IMR-90 (cell line): ENCODE measurements at regions not wholly inside any gene's neighbourhood (a gene's known extent, or its start where the extent isn't known, plus 50 kb on each side); places are given as distances from the start of the nearest gene placed in this dataset.

Experiments used
- ATAC-seq: fragments of 200-7000 bp; cut with Tn5 transposase; 2 replicates; pipeline ENCODE4 v1.9.1; 2020; ENCODE audit warnings: low read depth, mild to moderate bottlenecking, moderate library complexity
- BruUV-seq: library from RNA; stranded (reverse); fragments of 400-500 nt; replicated peaks from 2 replicates; lab custom pipeline; 2021; lab: Mats Ljungman, UMichigan
- CTCF ChIA-PET: fragments of 300-600 bp; formaldehyde crosslinking; extraction: SDS; loops from one replicate; lab custom pipeline; 2021; ENCODE audit warnings: antibody characterized with exemption; lab: Yijun Ruan, JAX
- POLR2A ChIA-PET: fragments of 300-600 bp; sonication (Branson Sonifier 250); formaldehyde crosslinking; loops from one replicate; lab custom pipeline; 2022; ENCODE audit warnings: antibody characterized with exemption; ENCODE audit not compliant: unreplicated experiment; lab: Charles Lee
- DNase-seq: peaks from one replicate; pipeline ENCODE4 v3.0.0; 2013
- H2AFZ ChIP-seq: replicated peaks from 2 replicates; pipeline ENCODE3; 2013; ENCODE audit warnings: low read length, mild to moderate bottlenecking; ENCODE audit not compliant: poor library complexity
- H2AK5ac ChIP-seq: 2 replicates; pipeline ENCODE4 v1.6.1; 2013; ENCODE audit warnings: low read depth, low read length, inconsistent platforms
- H2AK9ac ChIP-seq: replicated peaks from 2 replicates; pipeline ENCODE3; 2013; ENCODE audit warnings: mild to moderate bottlenecking, low read depth, low read length, moderate library complexity; ENCODE audit not compliant: poor library complexity
- H2BK120ac ChIP-seq: 2 replicates; pipeline ENCODE4 v1.6.1; 2013; ENCODE audit warnings: low read depth, low read length, inconsistent platforms
- H2BK15ac ChIP-seq: 3 replicates; pipeline ENCODE4 v1.6.1; 2013; ENCODE audit warnings: low read depth, low read length, inconsistent platforms
- H2BK20ac ChIP-seq: 2 replicates; pipeline ENCODE4 v1.6.1; 2013; ENCODE audit warnings: low read depth, mild to moderate bottlenecking, inconsistent platforms, low read length, moderate library complexity
- H2BK5ac ChIP-seq: 2 replicates; pipeline ENCODE4 v1.6.1; 2013; ENCODE audit warnings: mild to moderate bottlenecking, low read depth, low read length, inconsistent platforms; ENCODE audit not compliant: poor library complexity, severe bottlenecking
- H3K14ac ChIP-seq: replicated peaks from 2 replicates; pipeline ENCODE4 v1.6.1; 2013; ENCODE audit warnings: low read depth, low read length, inconsistent platforms
- H3K18ac ChIP-seq: 2 replicates; pipeline ENCODE4 v1.6.1; 2013; ENCODE audit warnings: low read depth, low read length, control low read depth
- H3K23ac ChIP-seq: 2 replicates; pipeline ENCODE4 v1.6.1; 2013; ENCODE audit warnings: low read depth, low read length, inconsistent platforms
- H3K27ac ChIP-seq: 2 replicates; pipeline ENCODE4 v1.5.1; 2013; ENCODE audit warnings: mild to moderate bottlenecking, control low read depth, low read length; ENCODE audit not compliant: insufficient read depth
- H3K27me3 ChIP-seq: 2 replicates; pipeline ENCODE4 v1.6.1; 2013; ENCODE audit warnings: low read length; ENCODE audit not compliant: control insufficient read depth, insufficient read depth
- H3K36me3 ChIP-seq: 2 replicates; pipeline ENCODE4 v1.6.1; 2013; ENCODE audit warnings: low read length, mixed read lengths; ENCODE audit not compliant: control insufficient read depth, insufficient read depth
- H3K4ac ChIP-seq: 2 replicates; pipeline ENCODE4 v1.6.1; 2013; ENCODE audit warnings: low read depth, low read length, inconsistent platforms
- H3K4me1 ChIP-seq: 2 replicates; pipeline ENCODE4 v1.6.1; 2013; ENCODE audit warnings: low read length, mixed read lengths; ENCODE audit not compliant: control insufficient read depth, insufficient read depth
- H3K4me2 ChIP-seq: 2 replicates; pipeline ENCODE4 v1.6.1; 2013; ENCODE audit warnings: low read depth, mild to moderate bottlenecking, control low read depth, low read length, moderate library complexity
- H3K4me3 ChIP-seq: 2 replicates; pipeline ENCODE4 v1.5.1; 2013; ENCODE audit warnings: low read depth, mild to moderate bottlenecking, control low read depth, low read length, moderate library complexity; ENCODE audit not compliant: insufficient read depth
- H3K56ac ChIP-seq: 2 replicates; pipeline ENCODE4 v1.6.1; 2013; ENCODE audit warnings: low read length, inconsistent platforms; ENCODE audit not compliant: insufficient read depth; ENCODE audit errors: extremely low read depth
- H3K79me1 ChIP-seq, 2 experiments: 2 replicates each; pipeline ENCODE4 v1.6.1; 2013; ENCODE audit warnings: low read length in 2 of 2, inconsistent platforms in 1 of 2, low read depth in 1 of 2
- H3K9ac ChIP-seq: 2 replicates; pipeline ENCODE4 v1.6.1; 2013; ENCODE audit warnings: low read depth, low read length, control low read depth
- H3K9me1 ChIP-seq: 2 replicates; pipeline ENCODE4 v1.6.1; 2013; ENCODE audit warnings: low read length, inconsistent platforms; ENCODE audit not compliant: insufficient read depth
- H3K9me3 ChIP-seq: 2 replicates; pipeline ENCODE4 v1.6.1; 2013; ENCODE audit warnings: low read length; ENCODE audit not compliant: control insufficient read depth, insufficient read depth
- H4K20me1 ChIP-seq: 2 replicates; pipeline ENCODE4 v1.6.1; 2013; ENCODE audit warnings: low read length, inconsistent platforms; ENCODE audit not compliant: insufficient read depth
- H4K5ac ChIP-seq: 2 replicates; pipeline ENCODE4 v1.6.1; 2013; ENCODE audit warnings: mild to moderate bottlenecking, low read depth, low read length, control low read depth
- H4K8ac ChIP-seq, 2 experiments: 2 replicates each; pipeline ENCODE4 v1.6.1; 2013; ENCODE audit warnings: low read depth in 2 of 2, low read length in 2 of 2, control low read depth in 1 of 2, inconsistent platforms in 1 of 2
- H4K91ac ChIP-seq: 2 replicates; pipeline ENCODE4 v1.6.1; 2013; ENCODE audit warnings: low read depth, low read length, inconsistent platforms; ENCODE audit not compliant: insufficient read depth
- CTCF ChIP-seq: conservative IDR thresholded peaks from 2 replicates; pipeline ENCODE4 v1.5.1; 2012; ENCODE audit warnings: mild to moderate bottlenecking, low read depth, low read length, improper control_type of control experiment
- ELK1 ChIP-seq: fragments of 150-350 bp; IDR thresholded peaks from 2 replicates; pipeline ENCODE4 v1.6.1; 2016; ENCODE audit warnings: low read depth, mild to moderate bottlenecking, low read length, moderate library complexity, borderline replicate concordance
- FOS ChIP-seq: fragments of 150-350 bp; IDR thresholded peaks from 2 replicates; pipeline ENCODE4 v1.6.1; 2016; ENCODE audit warnings: low read depth, low read length
- MAFK ChIP-seq: IDR thresholded peaks from 2 replicates; pipeline ENCODE4 v1.6.1; 2012; ENCODE audit warnings: low read depth, low read length, improper control_type of control experiment
- MAZ ChIP-seq: IDR thresholded peaks from 2 replicates; pipeline ENCODE4 v1.6.1; 2012; ENCODE audit warnings: low read depth, mild to moderate bottlenecking, low read length, improper control_type of control experiment, moderate library complexity, borderline replicate concordance
- MXI1 ChIP-seq: IDR thresholded peaks from 2 replicates; pipeline ENCODE4 v1.6.1; 2012; ENCODE audit warnings: low read depth, mild to moderate bottlenecking, low read length, moderate library complexity, borderline replicate concordance
- NFE2L2 ChIP-seq: fragments of 150-350 bp; IDR thresholded peaks from 2 replicates; pipeline ENCODE4 v1.6.1; 2016; ENCODE audit warnings: low read depth, mild to moderate bottlenecking, low read length
- POLR2A ChIP-seq: IDR thresholded peaks from 2 replicates; pipeline ENCODE4 v1.6.1; 2012; ENCODE audit warnings: mild to moderate bottlenecking, low read depth, low read length
- RFX5 ChIP-seq: IDR thresholded peaks from 2 replicates; pipeline ENCODE4 v1.8.0; 2012; ENCODE audit warnings: low read depth, mild to moderate bottlenecking, low read length, moderate library complexity
- USF2 ChIP-seq: fragments of 150-350 bp; IDR thresholded peaks from 2 replicates; pipeline ENCODE4 v1.6.1; 2017; ENCODE audit warnings: mild to moderate bottlenecking, antibody characterized with exemption, low read length, low read depth
- WGBS, 2 experiments: methylation state at CpG; one replicate each; pipeline versions ENCODE4 v1.1.5 to v1.1.7; 2013; ENCODE audit warnings: missing lambda C conversion rate in 2 of 2; ENCODE audit not compliant: insufficient read length in 1 of 2; ENCODE audit errors: extremely low coverage in 2 of 2; 5-methylcytosine and 5-hydroxymethylcytosine counted together
- dilution Hi-C: fragments of 300-500 bp; cut with HindIII; formaldehyde crosslinking; loops from one replicate; pipeline ENCODE4 v1.14.3; 2018; ENCODE audit warnings: low sequenced_read_pairs; ENCODE audit not compliant: unreplicated experiment
- in situ Hi-C: fragments of 300-500 bp; cut with MboI; formaldehyde crosslinking; loops from 3 replicates; pipeline ENCODE4 v1.14.3; 2019; ENCODE audit warnings: low sequenced_read_pairs, inconsistent platforms, mixed read lengths
- intact Hi-C: fragments of 100-400 bp; cut with micrococcal nuclease; formaldehyde crosslinking; loops from 2 replicates; pipeline ENCODE4 v1.10.0; 2022

GRCh38 chr5:160929906-160930305 lies 77.9 kb upstream of the ATP10B start:
- Histone ChIP-seq H4K8ac (no peak overlapping the region), H3K27ac (no peak overlapping the region), H3K27me3 (no peaks in the 10 kb centered on the region), H2BK20ac (no peak overlapping the region), H2BK15ac (no peak overlapping the region), H3K56ac (no peak overlapping the region), H2AK9ac (no peak overlapping the region), H4K91ac (no peak overlapping the region), H4K5ac (no peak overlapping the region), H2BK120ac (no peak overlapping the region), H4K20me1 (no peaks in the 10 kb centered on the region), H3K9me3 (peaks cover 37% of the 10 kb centered on the region), H3K23ac (no peak overlapping the region), H3K4me2 (no peak overlapping the region), H2AK5ac (no peak overlapping the region), H2AFZ (no peak overlapping the region), H3K36me3 (no peaks in the 10 kb centered on the region), H3K4me1 (no peaks in the 10 kb centered on the region), H3K9me1 (no peaks in the 10 kb centered on the region), H3K79me1 (no peaks in the 10 kb centered on the region), H3K18ac (no peak overlapping the region), H3K14ac (no peak overlapping the region), H3K4ac (no peak overlapping the region), H3K4me3 (no peak overlapping the region), H2BK5ac (no peak overlapping the region), H3K9ac (no peak overlapping the region)
- dilution Hi-C loops: no loop called here
- WGBS, 2 experiments: no CpG with 5 or more reads among the region's 3 CpGs
- ATAC-seq (no peak), DNase-seq (no peak)
- no TSS peak for BruUV-seq
- POLR2A ChIA-PET: no interaction called here
- in situ Hi-C loops: no loop called here
- TF ChIP-seq MAFK: no peak
- no peak for TF ChIP-seq USF2
- TF ChIP-seq MAZ: no peak
- no peak for TF ChIP-seq FOS
- TF ChIP-seq ELK1: no peak
- no peak for TF ChIP-seq MXI1
- no peak for TF ChIP-seq CTCF
- TF ChIP-seq POLR2A: no peak
- no peak for TF ChIP-seq NFE2L2
- no peak for TF ChIP-seq RFX5
- intact Hi-C loops: no loop called here
- CTCF ChIA-PET: no interaction called here
